ENCODE measurements at regions not wholly inside any gene's neighbourhood (a gene's known extent, or its start where the extent isn't known, plus 50 kb on each side); places are given as distances from the start of the nearest gene placed in this dataset.

GRCh38 chr16:73116576-73116975, 68.6 kb upstream of the ZFHX3 start:
- TF ChIP-seq CTCF (IDR thresholded peaks at IDR 0.05; ENCODE audit: poor library complexity), result no peak
- no peak for TF ChIP-seq EZH2 (IDR thresholded peaks at IDR 0.05; ENCODE audit: borderline replicate concordance)
